HepG2 (cell line): ENCODE measurements at regions not wholly inside any gene's neighbourhood (a gene's known extent, or its start where the extent isn't known, plus 50 kb on each side); places are given as distances from the start of the nearest gene placed in this dataset.

Experiments
- ATAC-seq: fragments of 200-7000 bp; cut with Tn5 transposase; 3 replicates; pipeline ENCODE4 v1.9.1; 2020; ENCODE audit warnings: mild to moderate bottlenecking, moderate library complexity
- BruUV-seq: library from RNA; stranded (reverse); fragments of 400-500 nt; replicated peaks from 2 replicates; lab custom pipeline; 2021; lab: Mats Ljungman, UMichigan
- CTCF ChIA-PET: fragments of 300-600 bp; formaldehyde crosslinking; extraction: SDS; loops from one replicate; lab custom pipeline; 2021; ENCODE audit warnings: low total read pairs, inconsistent platforms, low intra/inter-chr PET ratio; lab: Yijun Ruan, JAX
- POLR2A ChIA-PET: fragments of 350-600 bp; sonication (Branson Sonifier 250); formaldehyde crosslinking; loops from one replicate; lab custom pipeline; 2020; ENCODE audit warnings: antibody characterized with exemption, inconsistent platforms; lab: Yijun Ruan, JAX
- DNase-seq: peaks from one replicate; pipeline ENCODE4 v3.0.0-alpha.2; 2015; ENCODE audit warnings: low spot score
- FAIRE-seq: peaks from 3 replicates; lab custom pipeline; 2011; peaks lifted over from hg19 to GRCh38; lab: Jason Lieb, UNC
- H2AFZ ChIP-seq: one replicate; pipeline ENCODE4 v1.6.1; 2011; ENCODE audit warnings: low read length, inconsistent platforms
- H3K27ac ChIP-seq: fragments of 300-600 bp; 3 replicates; pipeline ENCODE4 v1.8.0; 2011; ENCODE audit warnings: mixed run types, mild to moderate bottlenecking, mixed read lengths, low read length, inconsistent platforms; ENCODE audit not compliant: insufficient read depth; ENCODE audit errors: extremely low read length
- H3K27me3 ChIP-seq, 2 experiments: fragments of 200-600 bp in 1 of 2; 2 replicates in 1 of 2; 3 replicates in 1 of 2; pipeline versions ENCODE4 v1.6.0 to v1.8.0; 2011; ENCODE audit warnings: low read length in 2 of 2, mild to moderate bottlenecking in 2 of 2, moderate library complexity in 2 of 2, inconsistent platforms in 1 of 2; ENCODE audit not compliant: insufficient read depth in 2 of 2, control insufficient read depth in 1 of 2
- H3K36me3 ChIP-seq, 2 experiments: fragments of 200-600 bp in 1 of 2; replicated peaks in 1 of 2; 2 replicates in 1 of 2; 3 replicates in 1 of 2; pipeline versions ENCODE4 v1.5.1 to v1.8.0; 2011; ENCODE audit warnings: low read length in 2 of 2, inconsistent platforms in 1 of 2; ENCODE audit not compliant: insufficient read depth in 2 of 2, control insufficient read depth in 1 of 2
- H3K4me1 ChIP-seq: 2 replicates; pipeline ENCODE4 v1.5.1; 2012; ENCODE audit warnings: low read length, inconsistent platforms; ENCODE audit not compliant: insufficient read depth
- H3K4me2 ChIP-seq: 2 replicates; pipeline ENCODE4 v1.6.0; 2011; ENCODE audit warnings: low read depth, low read length, inconsistent platforms
- H3K4me3 ChIP-seq, 3 experiments: fragments of 200-600 bp in 1 of 3; sonication (generic), shearing (Covaris generic) in 1 of 3; replicated peaks in 1 of 3; 2 replicates each; pipeline ENCODE4 v1.5.1; 2011 to 2016; ENCODE audit warnings: low read length in 3 of 3, inconsistent platforms in 2 of 3, low read depth in 2 of 3, mild to moderate bottlenecking in 2 of 3, control low read depth in 1 of 3, mixed read lengths in 1 of 3; ENCODE audit not compliant: insufficient read depth in 1 of 3
- H3K79me2 ChIP-seq: one replicate; pipeline ENCODE4 v1.6.1; 2011; ENCODE audit warnings: low read length, inconsistent platforms; ENCODE audit not compliant: insufficient read depth
- H3K9ac ChIP-seq: 2 replicates; pipeline ENCODE4 v1.6.0; 2011; ENCODE audit warnings: mild to moderate bottlenecking, low read depth, low read length, inconsistent platforms; ENCODE audit not compliant: insufficient read depth
- H3K9me3 ChIP-seq: 2 replicates; pipeline ENCODE4 v1.5.1; 2012; ENCODE audit warnings: mild to moderate bottlenecking, low read length
- H4K20me1 ChIP-seq: 2 replicates; pipeline ENCODE4 v1.6.0; 2011; ENCODE audit warnings: inconsistent platforms, mild to moderate bottlenecking, low read length, moderate library complexity; ENCODE audit not compliant: insufficient read depth
- MTERF4 ChIP-seq: sonication (generic); formaldehyde crosslinking; IDR thresholded peaks from 2 replicates; pipeline ENCODE4 v1.8.0; 2023; ENCODE audit warnings: mild to moderate bottlenecking, missing genetic modification reagents
- NCOA5 ChIP-seq: sonication (generic); formaldehyde crosslinking; IDR thresholded peaks from 2 replicates; pipeline ENCODE4 v1.4.0; 2020; ENCODE audit warnings: missing genetic modification reagents
- RFX3 ChIP-seq: IDR thresholded peaks from 2 replicates; pipeline ENCODE4 v1.6.1; 2016; ENCODE audit warnings: missing biosample characterization, missing genetic modification reagents
- TERF1 ChIP-seq: sonication (generic); formaldehyde crosslinking; IDR thresholded peaks from 2 replicates; pipeline ENCODE4 v1.8.0; 2022; ENCODE audit warnings: mild to moderate bottlenecking, missing genetic modification reagents, moderate library complexity
- ZBTB7B ChIP-seq: sonication (generic); formaldehyde crosslinking; IDR thresholded peaks from 2 replicates; pipeline ENCODE4 v1.4.0; 2020; ENCODE audit warnings: missing genetic modification reagents
- ZFP41 ChIP-seq: sonication (generic); formaldehyde crosslinking; IDR thresholded peaks from 2 replicates; pipeline ENCODE4 v1.4.0; 2020; ENCODE audit warnings: mild to moderate bottlenecking, missing genetic modification reagents, borderline replicate concordance
- ZNF253 ChIP-seq: sonication (generic); formaldehyde crosslinking; IDR thresholded peaks from 2 replicates; pipeline ENCODE4 v1.8.0; 2022; ENCODE audit warnings: mild to moderate bottlenecking, missing genetic modification reagents, borderline replicate concordance
- ZNF570 ChIP-seq: sonication (generic); formaldehyde crosslinking; IDR thresholded peaks from 2 replicates; pipeline ENCODE4 v1.4.0; 2020; ENCODE audit warnings: mild to moderate bottlenecking, missing genetic modification reagents, borderline replicate concordance
- ZNF782 ChIP-seq: sonication (generic); formaldehyde crosslinking; IDR thresholded peaks from 2 replicates; pipeline ENCODE4 v1.4.0; 2020; ENCODE audit warnings: missing genetic modification reagents, mild to moderate bottlenecking, borderline replicate concordance
- ZNF83 ChIP-seq: sonication (generic); formaldehyde crosslinking; IDR thresholded peaks from 2 replicates; pipeline ENCODE4 v1.4.0; 2020; ENCODE audit warnings: missing genetic modification reagents, mild to moderate bottlenecking, borderline replicate concordance
- WGBS: methylation state at CpG from one replicate; pipeline ENCODE4 v1.1.6; 2017; ENCODE audit warnings: low lambda C conversion rate; 5-methylcytosine and 5-hydroxymethylcytosine counted together
- in situ Hi-C: cut with HindIII; loops from 2 replicates; pipeline ENCODE4 v1.10.0; 2017; ENCODE audit warnings: low pct_unique_long_range_greater_than_20kb; ENCODE audit not compliant: extremely low pct_ligation_motif_present
- intact Hi-C: fragments of 100-400 bp; cut with micrococcal nuclease; formaldehyde crosslinking; loops from one replicate; pipeline ENCODE4 v1.10.0; 2022; ENCODE audit not compliant: unreplicated experiment

- H3K27ac ChIP-seq: no peak overlapping the region
- BruUV-seq: no TSS peak
- no peaks in the 10 kb centered on the region for H3K79me2 ChIP-seq
- ATAC-seq (no peak), DNase-seq (no peak), FAIRE-seq (no peak)
- in situ Hi-C loops: loop anchor here (25.0 kb wide), 1 partner anchor 250 kb away; no protein-coding TSS in a partner anchor
- H3K4me1 ChIP-seq: no peaks in the 10 kb centered on the region
- H3K27me3 ChIP-seq: no peaks in the 10 kb centered on the region
- 0% methylated on average over 2 of the region's 2 CpGs for WGBS
- no peaks in the 10 kb centered on the region for H4K20me1 ChIP-seq
- ChIA-PET CTCF (no interaction called here), POLR2A (no interaction called here)
- TF ChIP-seq TERF1 (CRISPR knock-in tag): no peak
- TF ChIP-seq ZNF782 (CRISPR knock-in tag): no peak
- no peak for TF ChIP-seq ZNF570 (CRISPR knock-in tag)
- TF ChIP-seq ZFP41 (CRISPR knock-in tag): no peak
- no peak for TF ChIP-seq ZBTB7B (CRISPR knock-in tag)
- TF ChIP-seq MTERF4 (CRISPR knock-in tag): no peak
- no peak for TF ChIP-seq NCOA5
- no peak for TF ChIP-seq ZNF253 (CRISPR knock-in tag)
- TF ChIP-seq ZNF83 (CRISPR knock-in tag): no peak
- no peak for TF ChIP-seq RFX3
- no peak overlapping the region for H3K4me2 ChIP-seq
- no peak overlapping the region for H2AFZ ChIP-seq
- H3K9me3 ChIP-seq: no peaks in the 10 kb centered on the region
- no peak overlapping the region for H3K4me3 ChIP-seq
- H3K9ac ChIP-seq: no peak overlapping the region
- H3K36me3 ChIP-seq: no peaks in the 10 kb centered on the region
- intact Hi-C loops: no loop called here
These were observed 1716.3 kb downstream of the C4orf33 start for GRCh38 chr4:130812117-130812765.
